Upper lobe of left lung (tissue), 6 donors: ENCODE measurements at regions not wholly inside any gene's neighbourhood (a gene's known extent, or its start where the extent isn't known, plus 50 kb on each side); places are given as distances from the start of the nearest gene placed in this dataset.

ENCODE experiments used
- ATAC-seq, 2 donors: fragments of 200-7000 bp; cut with Tn5 transposase; one replicate each; pipeline ENCODE4 v1.9.1; 2022; ENCODE audit warnings: mild to moderate bottlenecking in 2 of 2, moderate library complexity in 2 of 2; ENCODE audit not compliant: low FRiP score in 2 of 2
- DNase-seq, 2 donors: peaks; one replicate each; pipeline ENCODE4 v3.0.0-alpha.2; 2019 to 2020
- H3K27ac ChIP-seq, 4 donors: fragments of 200-600 bp; sonication (generic); one replicate each; pipeline ENCODE4 v1.5.1; 2016 to 2019
- H3K27me3 ChIP-seq, 4 donors: fragments of 200-600 bp; sonication (generic); one replicate each; pipeline ENCODE4 v1.5.1; 2017 to 2019
- H3K36me3 ChIP-seq, 4 donors: fragments of 200-600 bp; sonication (generic); one replicate each; pipeline ENCODE4 v1.5.1; 2016 to 2019
- H3K4me1 ChIP-seq, 4 donors: fragments of 200-600 bp; sonication (generic); one replicate each; pipeline ENCODE4 v1.5.1; 2018 to 2019
- H3K4me3 ChIP-seq, 4 donors: fragments of 200-600 bp; sonication (generic); one replicate each; pipeline ENCODE4 v1.5.1; 2017 to 2019; ENCODE audit warnings: mild to moderate bottlenecking in 2 of 4, moderate library complexity in 1 of 4
- H3K9me3 ChIP-seq, 4 donors: fragments of 200-600 bp; sonication (generic); one replicate each; pipeline ENCODE4 v1.5.1; 2018 to 2019
- EP300 ChIP-seq, 4 donors: sonication (generic); formaldehyde crosslinking; IDR thresholded peaks; one replicate each; pipeline ENCODE4 v1.5.1; 2017; ENCODE audit warnings: antibody characterized with exemption in 4 of 4, control low read depth in 2 of 4
- POLR2A ChIP-seq, 4 donors: fragments of 450-650 bp; IDR thresholded peaks; one replicate each; pipeline ENCODE4 v1.5.1; 2016 to 2017; ENCODE audit warnings: antibody characterized with exemption in 4 of 4, mild to moderate bottlenecking in 2 of 4
- POLR2AphosphoS5 ChIP-seq, 2 donors: sonication (generic); formaldehyde crosslinking; IDR thresholded peaks; one replicate each; pipeline ENCODE4 v1.5.1; 2017; ENCODE audit warnings: antibody characterized with exemption in 2 of 2
- WGBS, 2 donors: methylation state at CpG; one replicate each; pipeline ENCODE4 v1.1.5; 2017 to 2018; 5-methylcytosine and 5-hydroxymethylcytosine counted together
- TF ChIP-seq, protein P1 (sequence below), 6 experiments: fragments of 450-650 bp in 4 of 6; fragments of 200-600 bp in 2 of 6; sonication (generic) in 2 of 6; IDR thresholded peaks; one replicate each; pipeline ENCODE4 v1.5.1; 2016 to 2019; ENCODE audit warnings: antibody characterized with exemption in 6 of 6
- donor health status: DM: no; HTN: no; CAD: no; lungs with moderate emphysema.
- donor health status: DM: no; HTN: yes; CAD: no; lungs with severe emphysema.

DNA sequence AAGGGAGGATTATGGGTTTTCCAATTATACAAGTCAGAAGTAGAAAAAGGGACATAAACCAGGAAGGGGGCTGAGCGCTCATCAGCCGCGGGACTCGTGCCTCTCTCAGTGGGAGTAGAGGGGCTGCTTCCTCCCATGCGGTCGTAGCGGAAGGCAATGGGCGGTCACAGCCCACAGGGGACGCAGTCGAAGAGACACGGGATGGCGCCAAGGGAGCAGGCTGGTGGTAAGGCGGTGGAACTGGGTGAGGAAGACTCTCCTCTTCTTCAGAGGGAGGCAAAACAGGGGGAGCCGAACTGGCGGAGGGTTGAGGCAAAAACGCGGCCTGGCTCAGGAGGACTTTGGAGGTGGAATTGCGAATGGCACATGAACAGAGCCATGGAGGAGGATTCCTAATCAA lies 677.7 kb downstream of the TMEM121 start:
- TF ChIP-seq, protein P1, sequence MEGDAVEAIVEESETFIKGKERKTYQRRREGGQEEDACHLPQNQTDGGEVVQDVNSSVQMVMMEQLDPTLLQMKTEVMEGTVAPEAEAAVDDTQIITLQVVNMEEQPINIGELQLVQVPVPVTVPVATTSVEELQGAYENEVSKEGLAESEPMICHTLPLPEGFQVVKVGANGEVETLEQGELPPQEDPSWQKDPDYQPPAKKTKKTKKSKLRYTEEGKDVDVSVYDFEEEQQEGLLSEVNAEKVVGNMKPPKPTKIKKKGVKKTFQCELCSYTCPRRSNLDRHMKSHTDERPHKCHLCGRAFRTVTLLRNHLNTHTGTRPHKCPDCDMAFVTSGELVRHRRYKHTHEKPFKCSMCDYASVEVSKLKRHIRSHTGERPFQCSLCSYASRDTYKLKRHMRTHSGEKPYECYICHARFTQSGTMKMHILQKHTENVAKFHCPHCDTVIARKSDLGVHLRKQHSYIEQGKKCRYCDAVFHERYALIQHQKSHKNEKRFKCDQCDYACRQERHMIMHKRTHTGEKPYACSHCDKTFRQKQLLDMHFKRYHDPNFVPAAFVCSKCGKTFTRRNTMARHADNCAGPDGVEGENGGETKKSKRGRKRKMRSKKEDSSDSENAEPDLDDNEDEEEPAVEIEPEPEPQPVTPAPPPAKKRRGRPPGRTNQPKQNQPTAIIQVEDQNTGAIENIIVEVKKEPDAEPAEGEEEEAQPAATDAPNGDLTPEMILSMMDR (IDR thresholded peaks at IDR 0.05): no peak
- TF ChIP-seq POLR2AphosphoS5 (IDR thresholded peaks at IDR 0.05) (no peak), EP300 (IDR thresholded peaks at IDR 0.05) (no peak), POLR2A (IDR thresholded peaks at IDR 0.05) (no peak)
- H3K9me3 ChIP-seq: no peaks in the 10 kb centered on the region
- 84 to 92% methylated on average over 18 of the region's 18 CpGs for WGBS, 2 donors
- no peak for ATAC-seq
- H3K4me3 ChIP-seq: no peak overlapping the region
- H3K27me3 ChIP-seq: no peaks in the 10 kb centered on the region
- no peaks in the 10 kb centered on the region for H3K36me3 ChIP-seq
- DNase-seq: no peak
- H3K4me1 ChIP-seq: no peaks in the 10 kb centered on the region
- no peak overlapping the region for H3K27ac ChIP-seq

DNA sequence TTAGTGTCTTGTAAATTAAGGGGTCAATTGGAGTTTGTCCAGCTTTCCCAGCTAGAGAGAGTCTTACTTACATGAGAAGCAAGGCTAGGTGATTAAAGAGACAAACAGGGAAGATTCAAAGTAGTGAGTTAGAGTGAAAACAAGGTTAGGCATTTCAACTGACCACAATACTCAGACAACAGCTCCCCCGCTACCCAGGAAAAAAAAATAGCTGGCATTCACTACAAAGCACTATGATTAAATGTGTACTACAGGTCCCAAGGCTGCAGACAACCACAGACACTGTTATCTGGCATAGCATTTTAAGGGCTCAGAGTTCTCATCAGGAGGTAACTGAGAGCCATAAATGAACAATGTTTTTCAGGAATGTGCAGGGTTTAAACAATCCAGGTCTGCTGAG lies 680.9 kb downstream of the TMEM121 start:
- no peaks in the 10 kb centered on the region for H3K36me3 ChIP-seq
- DNase-seq (no peak), ATAC-seq (no peak)
- H3K9me3 ChIP-seq: no peaks in the 10 kb centered on the region
- TF ChIP-seq EP300 (IDR thresholded peaks at IDR 0.05) (no peak), POLR2A (IDR thresholded peaks at IDR 0.05) (no peak), POLR2AphosphoS5 (IDR thresholded peaks at IDR 0.05) (no peak)
- TF ChIP-seq, protein P1 (IDR thresholded peaks at IDR 0.05): no peak
- 50 to 58% methylated on average over 1 of the region's 1 CpG for WGBS, 2 donors
- no peaks in the 10 kb centered on the region for H3K27me3 ChIP-seq
- H3K4me3 ChIP-seq: no peak overlapping the region
- no peaks in the 10 kb centered on the region for H3K4me1 ChIP-seq
- no peak overlapping the region for H3K27ac ChIP-seq

DNA sequence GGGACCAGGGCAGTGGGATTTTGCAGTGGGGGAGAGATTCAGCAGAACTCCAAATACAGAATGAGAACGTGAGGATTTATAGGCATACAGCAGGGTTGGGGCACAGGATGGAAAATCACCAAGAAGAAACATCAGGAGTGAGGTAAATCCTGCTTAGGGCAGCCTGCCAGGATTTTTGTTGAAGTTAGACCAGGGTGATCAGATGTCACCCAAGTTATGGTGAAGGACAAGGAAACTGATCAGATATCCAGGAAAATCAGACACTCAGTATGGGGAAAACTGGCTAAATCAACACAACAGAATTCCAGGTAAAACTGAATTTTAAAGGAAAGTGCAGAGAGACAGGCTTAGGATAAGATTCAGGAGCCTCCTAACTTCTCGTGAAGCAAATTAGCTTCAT lies 682.4 kb downstream of the TMEM121 start:
- no peaks in the 10 kb centered on the region for H3K27me3 ChIP-seq
- TF ChIP-seq POLR2A (IDR thresholded peaks at IDR 0.05) (no peak), EP300 (IDR thresholded peaks at IDR 0.05) (no peak), POLR2AphosphoS5 (IDR thresholded peaks at IDR 0.05) (no peak)
- TF ChIP-seq, protein P1 (IDR thresholded peaks at IDR 0.05): no peak
- no peak overlapping the region for H3K27ac ChIP-seq
- no peaks in the 10 kb centered on the region for H3K36me3 ChIP-seq
- ATAC-seq: peak in 1 of 2 donors; percentile 17
- WGBS, 2 donors: 46 to 50% methylated on average over 2 of the region's 2 CpGs
- no peak for DNase-seq
- H3K9me3 ChIP-seq: no peaks in the 10 kb centered on the region
- no peak overlapping the region for H3K4me3 ChIP-seq
- H3K4me1 ChIP-seq: no peaks in the 10 kb centered on the region

DNA sequence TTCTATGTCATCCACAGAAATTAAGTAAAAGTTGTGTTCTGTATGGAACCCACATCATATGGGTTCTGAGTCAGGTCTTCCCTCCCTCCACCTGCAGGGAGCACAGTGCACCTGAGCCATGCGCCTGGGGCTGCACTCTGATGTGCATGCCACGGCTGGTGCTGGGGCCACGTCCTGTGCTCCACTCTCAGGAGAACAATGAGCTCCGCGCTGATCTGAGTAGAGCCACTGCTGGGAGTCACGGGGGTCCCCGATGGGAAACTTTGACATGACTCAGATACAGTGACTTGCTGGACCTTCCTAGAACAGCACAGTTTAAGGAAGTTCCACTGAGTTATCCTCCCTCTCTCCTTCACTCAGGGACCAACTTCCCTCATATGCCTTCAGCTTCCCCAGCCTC lies 683.4 kb downstream of the TMEM121 start:
- ATAC-seq (peak in 1 of 2 donors; percentile 34), DNase-seq (peak in 1 of 2 donors; percentile 40)
- Histone ChIP-seq H3K27me3 (no peaks in the 10 kb centered on the region), H3K4me3 (no peak overlapping the region), H3K27ac (no peak overlapping the region), H3K36me3 (no peaks in the 10 kb centered on the region), H3K9me3 (no peaks in the 10 kb centered on the region), H3K4me1 (no peaks in the 10 kb centered on the region)
- 66 to 77% methylated on average over 5 to 7 of the region's 7 CpGs for WGBS, 2 donors
- TF ChIP-seq EP300 (IDR thresholded peaks at IDR 0.05) (no peak), POLR2A (IDR thresholded peaks at IDR 0.05) (no peak), POLR2AphosphoS5 (IDR thresholded peaks at IDR 0.05) (no peak)
- TF ChIP-seq, protein P1 (IDR thresholded peaks at IDR 0.05): no peak

DNA sequence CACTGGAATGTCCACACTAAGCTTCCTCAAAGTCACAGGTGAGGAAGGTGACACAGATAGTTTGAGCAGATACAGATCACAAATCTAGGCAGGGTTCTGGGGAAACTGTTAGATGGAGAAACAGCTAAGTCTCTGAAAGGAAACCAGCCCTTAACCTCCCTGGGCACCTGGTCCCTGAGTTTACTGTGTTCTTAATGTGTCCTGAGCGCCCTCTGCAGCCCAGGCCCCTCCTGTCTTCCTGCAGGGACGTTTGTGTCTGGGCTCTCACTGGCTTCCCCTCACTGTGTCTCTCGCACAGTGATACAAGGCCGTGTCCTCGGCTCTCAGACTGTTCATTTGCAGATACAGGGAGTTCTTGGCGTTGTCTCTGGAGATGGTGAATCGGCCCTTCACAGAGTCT lies 684.3 kb downstream of the TMEM121 start:
- H3K27me3 ChIP-seq: no peaks in the 10 kb centered on the region
- no peak overlapping the region for H3K27ac ChIP-seq
- H3K36me3 ChIP-seq: no peaks in the 10 kb centered on the region
- no peak for ATAC-seq
- H3K4me1 ChIP-seq: no peaks in the 10 kb centered on the region
- H3K9me3 ChIP-seq: no peaks in the 10 kb centered on the region
- WGBS, 2 donors: 37 to 42% methylated on average over 7 of the region's 7 CpGs
- H3K4me3 ChIP-seq: no peak overlapping the region
- DNase-seq: no peak
- TF ChIP-seq EP300 (IDR thresholded peaks at IDR 0.05): no peak
- TF ChIP-seq POLR2A (IDR thresholded peaks at IDR 0.05): no peak
- TF ChIP-seq, protein P1 (IDR thresholded peaks at IDR 0.05): no peak
- no peak for TF ChIP-seq POLR2AphosphoS5 (IDR thresholded peaks at IDR 0.05)
